Spleen (tissue), 7 donors: ENCODE measurements at regions not wholly inside any gene's neighbourhood (a gene's known extent, or its start where the extent isn't known, plus 50 kb on each side); places are given as distances from the start of the nearest gene placed in this dataset.

Source experiments
- POLR2A ChIP-seq, 3 donors: fragments of 450-650 bp; IDR thresholded peaks; one replicate each; pipeline ENCODE4 v1.5.1; 2017; ENCODE audit warnings: antibody characterized with exemption in 3 of 3, mild to moderate bottlenecking in 1 of 3
- POLR2AphosphoS5 ChIP-seq, 3 donors: sonication (generic); formaldehyde crosslinking; IDR thresholded peaks; one replicate each; pipeline ENCODE4 v1.5.1; 2017; ENCODE audit warnings: antibody characterized with exemption in 3 of 3
- TF ChIP-seq, protein P1 (sequence below), 11 experiments: fragments of 200-600 bp in 7 of 11; fragments of 450-650 bp in 4 of 11; sonication (generic) in 4 of 11; IDR thresholded peaks in 8 of 11; conservative IDR thresholded peaks in 3 of 11; 1 replicate in 7 of 11; 2 replicates in 4 of 11; pipeline versions ENCODE4 v1.4.0 to v1.8.0; 2016 to 2021; ENCODE audit warnings: antibody characterized with exemption in 11 of 11, inconsistent platforms in 4 of 11, mild to moderate bottlenecking in 1 of 11
- donor health status: DM: no; HTN: no; CAD: no; lungs with moderate emphysema.
- donor health status: DM: no; HTN: no; CAD: no.
- donor health status: DM: no; HTN: no; CAD: no.

DNA sequence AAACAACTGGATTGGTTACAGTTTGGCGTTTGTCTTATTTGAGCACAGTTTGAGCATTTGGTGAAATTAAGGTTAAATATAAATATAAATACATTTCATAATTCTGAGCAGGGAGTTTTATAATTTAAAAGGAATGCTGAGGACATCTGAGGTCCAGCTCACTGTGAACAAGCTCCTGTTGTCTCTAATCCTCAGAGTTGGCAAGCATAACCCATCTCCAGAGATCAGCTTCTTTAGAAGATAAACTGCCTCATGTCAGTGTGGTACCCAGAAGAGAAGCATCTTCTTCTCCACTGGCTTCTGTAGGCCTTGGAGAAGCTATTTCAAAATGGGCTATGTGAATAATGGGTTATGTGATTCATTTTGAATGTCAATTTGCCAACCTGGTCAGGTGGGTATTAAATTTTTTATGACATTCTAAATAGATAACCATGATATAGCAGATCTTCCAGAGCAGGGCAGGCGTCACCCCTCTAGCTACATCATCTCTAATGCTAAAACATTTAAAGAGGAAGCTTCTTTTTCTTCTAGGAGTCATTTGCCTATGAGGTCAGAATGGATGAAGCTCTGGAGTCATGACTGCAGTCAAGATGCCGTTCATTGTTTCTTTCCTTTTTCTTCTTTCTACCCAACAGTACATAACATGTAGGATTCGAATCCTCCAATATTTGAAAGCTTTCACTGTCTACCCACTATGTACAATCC, 324.0 kb downstream of the RNF144A start:
- TF ChIP-seq POLR2AphosphoS5 (IDR thresholded peaks at IDR 0.05) (no peak), POLR2A (IDR thresholded peaks at IDR 0.05) (no peak)
- TF ChIP-seq, protein P1, sequence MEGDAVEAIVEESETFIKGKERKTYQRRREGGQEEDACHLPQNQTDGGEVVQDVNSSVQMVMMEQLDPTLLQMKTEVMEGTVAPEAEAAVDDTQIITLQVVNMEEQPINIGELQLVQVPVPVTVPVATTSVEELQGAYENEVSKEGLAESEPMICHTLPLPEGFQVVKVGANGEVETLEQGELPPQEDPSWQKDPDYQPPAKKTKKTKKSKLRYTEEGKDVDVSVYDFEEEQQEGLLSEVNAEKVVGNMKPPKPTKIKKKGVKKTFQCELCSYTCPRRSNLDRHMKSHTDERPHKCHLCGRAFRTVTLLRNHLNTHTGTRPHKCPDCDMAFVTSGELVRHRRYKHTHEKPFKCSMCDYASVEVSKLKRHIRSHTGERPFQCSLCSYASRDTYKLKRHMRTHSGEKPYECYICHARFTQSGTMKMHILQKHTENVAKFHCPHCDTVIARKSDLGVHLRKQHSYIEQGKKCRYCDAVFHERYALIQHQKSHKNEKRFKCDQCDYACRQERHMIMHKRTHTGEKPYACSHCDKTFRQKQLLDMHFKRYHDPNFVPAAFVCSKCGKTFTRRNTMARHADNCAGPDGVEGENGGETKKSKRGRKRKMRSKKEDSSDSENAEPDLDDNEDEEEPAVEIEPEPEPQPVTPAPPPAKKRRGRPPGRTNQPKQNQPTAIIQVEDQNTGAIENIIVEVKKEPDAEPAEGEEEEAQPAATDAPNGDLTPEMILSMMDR (IDR thresholded peaks at IDR 0.05 in 8 of 11, conservative IDR thresholded peaks at IDR 0.05 in 3 of 11) = no peak
